H9 (cell line): ENCODE measurements at regions not wholly inside any gene's neighbourhood (a gene's known extent, or its start where the extent isn't known, plus 50 kb on each side); places are given as distances from the start of the nearest gene placed in this dataset.

Source experiments
- DNase-seq: peaks from one replicate; pipeline ENCODE4 v3.0.0-alpha.2; 2017
- H2AFZ ChIP-seq: one replicate; pipeline ENCODE4 v1.6.1; 2013; ENCODE audit warnings: mild to moderate bottlenecking, low read length, control low read depth, moderate library complexity
- H2AK5ac ChIP-seq: 2 replicates; pipeline ENCODE4 v1.6.1; 2013; ENCODE audit warnings: low read length, control low read depth, mixed read lengths; ENCODE audit not compliant: insufficient read length
- H2BK120ac ChIP-seq: one replicate; pipeline ENCODE4 v1.6.1; 2013; ENCODE audit warnings: low read depth, mild to moderate bottlenecking, low read length, control low read depth, inconsistent platforms; ENCODE audit not compliant: poor library complexity, severe bottlenecking
- H2BK12ac ChIP-seq: 2 replicates; pipeline ENCODE4 v1.6.1; 2013; ENCODE audit warnings: low read length, control low read depth, mixed read lengths, low read depth; ENCODE audit not compliant: insufficient read length
- H2BK15ac ChIP-seq: 2 replicates; pipeline ENCODE4 v1.6.1; 2013; ENCODE audit warnings: low read depth, low read length, control low read depth
- H2BK20ac ChIP-seq: one replicate; pipeline ENCODE4 v1.6.1; 2013; ENCODE audit warnings: low read depth, mild to moderate bottlenecking, low read length, control low read depth, inconsistent platforms; ENCODE audit not compliant: poor library complexity, severe bottlenecking
- H2BK5ac ChIP-seq: 2 replicates; pipeline ENCODE4 v1.6.1; 2013; ENCODE audit warnings: low read length, control low read depth, mixed read lengths; ENCODE audit not compliant: insufficient read length
- H3K14ac ChIP-seq: 2 replicates; pipeline ENCODE4 v1.6.1; 2013; ENCODE audit warnings: low read length, control low read depth; ENCODE audit not compliant: insufficient read depth
- H3K18ac ChIP-seq: 2 replicates; pipeline ENCODE4 v1.6.1; 2013; ENCODE audit warnings: low read depth, mild to moderate bottlenecking, mixed read lengths, low read length, control low read depth; ENCODE audit not compliant: insufficient read length
- H3K23ac ChIP-seq: 2 replicates; pipeline ENCODE4 v1.6.1; 2013; ENCODE audit warnings: low read length, control low read depth, mixed read lengths, low read depth; ENCODE audit not compliant: insufficient read length
- H3K23me2 ChIP-seq: 2 replicates; pipeline ENCODE4 v1.6.1; 2013; ENCODE audit warnings: low read depth, mild to moderate bottlenecking, mixed read lengths, low read length, control low read depth; ENCODE audit not compliant: insufficient read length, poor library complexity, severe bottlenecking
- H3K27ac ChIP-seq: 2 replicates; pipeline ENCODE4 v1.5.1; 2013; ENCODE audit warnings: low read length, control low read depth, mixed read lengths, low read depth; ENCODE audit not compliant: insufficient read length
- H3K27me3 ChIP-seq: 2 replicates; pipeline ENCODE4 v1.6.1; 2013; ENCODE audit warnings: low read length, control low read depth, inconsistent platforms; ENCODE audit not compliant: insufficient read depth
- H3K4ac ChIP-seq: 2 replicates; pipeline ENCODE4 v1.6.1; 2013; ENCODE audit warnings: low read depth, mild to moderate bottlenecking, control low read depth, inconsistent platforms, low read length, moderate library complexity
- H3K4me1 ChIP-seq: 2 replicates; pipeline ENCODE4 v1.6.1; 2013; ENCODE audit warnings: low read length, control low read depth, inconsistent platforms; ENCODE audit not compliant: insufficient read depth
- H3K4me2 ChIP-seq: 2 replicates; pipeline ENCODE4 v1.6.1; 2013; ENCODE audit warnings: low read length, control low read depth, mixed read lengths; ENCODE audit not compliant: insufficient read length, insufficient read depth
- H3K56ac ChIP-seq: 2 replicates; pipeline ENCODE4 v1.6.1; 2013; ENCODE audit warnings: low read depth, mild to moderate bottlenecking, mixed read lengths, low read length, control low read depth; ENCODE audit not compliant: insufficient read length
- H3K79me1 ChIP-seq: 2 replicates; pipeline ENCODE4 v1.6.1; 2013; ENCODE audit warnings: low read depth, mild to moderate bottlenecking, moderate library complexity, low read length, control low read depth, inconsistent platforms; ENCODE audit not compliant: insufficient read depth, poor library complexity, severe bottlenecking
- H3K79me2 ChIP-seq: 2 replicates; pipeline ENCODE4 v1.6.1; 2013; ENCODE audit warnings: low read length, control low read depth, inconsistent platforms; ENCODE audit not compliant: insufficient read depth
- H3K9ac ChIP-seq: 2 replicates; pipeline ENCODE4 v1.6.1; 2013; ENCODE audit warnings: low read length, control low read depth, mixed read lengths; ENCODE audit not compliant: insufficient read length; ENCODE audit errors: extremely low read depth
- H3K9me3 ChIP-seq: one replicate; pipeline ENCODE4 v1.6.1; 2013; ENCODE audit warnings: low read depth, low read length, inconsistent platforms; ENCODE audit not compliant: control insufficient read depth
- H3T11ph ChIP-seq: one replicate; pipeline ENCODE4 v1.6.1; 2013; ENCODE audit warnings: mild to moderate bottlenecking, low read length, control low read depth, inconsistent platforms
- H4K20me1 ChIP-seq: one replicate; pipeline ENCODE4 v1.6.1; 2013; ENCODE audit not compliant: control insufficient read depth, insufficient read length, insufficient read depth
- H4K5ac ChIP-seq: 2 replicates; pipeline ENCODE4 v1.6.1; 2013; ENCODE audit warnings: low read depth, mild to moderate bottlenecking, mixed read lengths, low read length, control low read depth; ENCODE audit not compliant: insufficient read length
- H4K8ac ChIP-seq: replicated peaks from 2 replicates; pipeline ENCODE4 v1.6.1; 2013; ENCODE audit warnings: low read length, control low read depth, mixed read lengths, low read depth; ENCODE audit not compliant: insufficient read length
- H4K91ac ChIP-seq: 2 replicates; pipeline ENCODE4 v1.6.1; 2013; ENCODE audit warnings: low read depth, mild to moderate bottlenecking, moderate library complexity, mixed read lengths, low read length, control low read depth; ENCODE audit not compliant: insufficient read length
- H3K27ac Mint-ChIP-seq, 3 experiments: 2 replicates in 2 of 3; 3 replicates in 1 of 3; pipeline ENCODE4 v1.8.0; 2020 to 2021; ENCODE audit warnings: mixed read lengths in 3 of 3, mild to moderate bottlenecking in 1 of 3, moderate library complexity in 1 of 3
- H3K27me3 Mint-ChIP-seq: 2 replicates; pipeline ENCODE4 v1.8.0; 2021; ENCODE audit warnings: low read depth, mild to moderate bottlenecking, moderate library complexity, mixed read lengths
- H3K36me3 Mint-ChIP-seq, 3 experiments: 2 replicates in 2 of 3; 3 replicates in 1 of 3; pipeline ENCODE4 v1.8.0; 2020 to 2021; ENCODE audit warnings: low read depth in 3 of 3, mixed read lengths in 3 of 3; ENCODE audit not compliant: insufficient read depth in 1 of 3
- H3K4me1 Mint-ChIP-seq, 2 experiments: 2 replicates each; pipeline ENCODE4 v1.8.0; 2020; ENCODE audit warnings: mixed read lengths in 2 of 2
- H3K4me3 Mint-ChIP-seq, 2 experiments: 2 replicates in 1 of 2; 3 replicates in 1 of 2; pipeline ENCODE4 v1.8.0; 2020 to 2021; ENCODE audit warnings: mild to moderate bottlenecking in 2 of 2, mixed read lengths in 2 of 2, moderate library complexity in 1 of 2
- H3K9me3 Mint-ChIP-seq, 2 experiments: 2 replicates in 1 of 2; 3 replicates in 1 of 2; pipeline ENCODE4 v1.8.0; 2020; ENCODE audit warnings: mild to moderate bottlenecking in 2 of 2, mixed read lengths in 2 of 2, moderate library complexity in 1 of 2
- CTCF ChIP-seq: fragments of 200-600 bp; sonication (generic); conservative IDR thresholded peaks from 3 replicates; pipeline ENCODE4 v1.8.0; 2021; ENCODE audit warnings: antibody characterized with exemption, mild to moderate bottlenecking
- WGBS: extraction: QIAGEN DNeasy Blood & Tissue Kit; methylation state at CpG from one replicate; pipeline ENCODE4 v1.1.7; 2013; ENCODE audit warnings: missing lambda C conversion rate, low lambda C conversion rate, mixed read lengths; ENCODE audit not compliant: insufficient read length; ENCODE audit errors: extremely low coverage; 5-methylcytosine and 5-hydroxymethylcytosine counted together

- Mint-ChIP-seq H3K27me3 (no peaks in the 10 kb centered on the region), H3K4me1 (peaks cover 3 to 7% of the 10 kb centered on the region in 2 experiments; a peak in 2 of 4 replicates), H3K9me3 (no peaks in the 10 kb centered on the region), H3K27ac (peak overlapping the region in 1 of 3 experiments; percentile 71; a peak in 2 of 7 replicates), H3K4me3 (no peak overlapping the region), H3K36me3 (no peaks in the 10 kb centered on the region)
- no peak overlapping the region for H3K4ac ChIP-seq
- H3K79me1 ChIP-seq, result no peaks in the 10 kb centered on the region
- no peak overlapping the region for H2BK12ac ChIP-seq
- no peak overlapping the region for H3T11ph ChIP-seq
- H4K91ac ChIP-seq, result no peak overlapping the region
- no peaks in the 10 kb centered on the region for H3K4me1 ChIP-seq
- no peak for DNase-seq
- no peak overlapping the region for H2BK15ac ChIP-seq
- no peak overlapping the region for H2AK5ac ChIP-seq
- no peak overlapping the region for H4K8ac ChIP-seq
- no peak overlapping the region for H3K4me2 ChIP-seq
- no peak overlapping the region for H2BK5ac ChIP-seq
- no peaks in the 10 kb centered on the region for H3K23me2 ChIP-seq
- H3K9ac ChIP-seq, result no peak overlapping the region
- no peak overlapping the region for H3K56ac ChIP-seq
- no peaks in the 10 kb centered on the region for H3K27me3 ChIP-seq
- H2BK120ac ChIP-seq, result no peak overlapping the region
- H3K23ac ChIP-seq, result no peak overlapping the region
- no peak overlapping the region for H2AFZ ChIP-seq
- no peaks in the 10 kb centered on the region for H4K20me1 ChIP-seq
- WGBS, result no CpG with 5 or more reads among the region's 4 CpGs
- H3K18ac ChIP-seq, result no peak overlapping the region
- H3K79me2 ChIP-seq, result no peaks in the 10 kb centered on the region
- H3K27ac ChIP-seq, result no peak overlapping the region
- H4K5ac ChIP-seq, result no peak overlapping the region
- no peak overlapping the region for H2BK20ac ChIP-seq
- TF ChIP-seq CTCF, result no peak
- H3K9me3 ChIP-seq, result no peaks in the 10 kb centered on the region
- H3K14ac ChIP-seq, result no peak overlapping the region
These were observed 114.4 kb upstream of the NEBL start for GRCh38 chr10:21011433-21012018.
